ENCODE measurements at regions not wholly inside any gene's neighbourhood (a gene's known extent, or its start where the extent isn't known, plus 50 kb on each side); places are given as distances from the start of the nearest gene placed in this dataset.

- TF ChIP-seq, protein P1, sequence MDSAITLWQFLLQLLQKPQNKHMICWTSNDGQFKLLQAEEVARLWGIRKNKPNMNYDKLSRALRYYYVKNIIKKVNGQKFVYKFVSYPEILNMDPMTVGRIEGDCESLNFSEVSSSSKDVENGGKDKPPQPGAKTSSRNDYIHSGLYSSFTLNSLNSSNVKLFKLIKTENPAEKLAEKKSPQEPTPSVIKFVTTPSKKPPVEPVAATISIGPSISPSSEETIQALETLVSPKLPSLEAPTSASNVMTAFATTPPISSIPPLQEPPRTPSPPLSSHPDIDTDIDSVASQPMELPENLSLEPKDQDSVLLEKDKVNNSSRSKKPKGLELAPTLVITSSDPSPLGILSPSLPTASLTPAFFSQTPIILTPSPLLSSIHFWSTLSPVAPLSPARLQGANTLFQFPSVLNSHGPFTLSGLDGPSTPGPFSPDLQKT (IDR thresholded peaks at IDR 0.05; ENCODE audit: borderline replicate concordance, low read depth, low read length): no peak
- no peak for TF ChIP-seq ZNF701 (tag by site-specific recombination; IDR thresholded peaks at IDR 0.05)
- no peak for TF ChIP-seq TRIM28 (IDR thresholded peaks at IDR 0.05; ENCODE audit: borderline replicate concordance, low read length)
- no peak for TF ChIP-seq ZNF19 (tag by site-specific recombination; IDR thresholded peaks at IDR 0.05; ENCODE audit: low read depth)
- TF ChIP-seq ZNF610 (tag by site-specific recombination; IDR thresholded peaks at IDR 0.05; ENCODE audit: borderline replicate concordance): no peak
Observed at GRCh38 chr1:96995351-96995750, 273.8 kb downstream of the PTBP2 start (continued).

DNA sequence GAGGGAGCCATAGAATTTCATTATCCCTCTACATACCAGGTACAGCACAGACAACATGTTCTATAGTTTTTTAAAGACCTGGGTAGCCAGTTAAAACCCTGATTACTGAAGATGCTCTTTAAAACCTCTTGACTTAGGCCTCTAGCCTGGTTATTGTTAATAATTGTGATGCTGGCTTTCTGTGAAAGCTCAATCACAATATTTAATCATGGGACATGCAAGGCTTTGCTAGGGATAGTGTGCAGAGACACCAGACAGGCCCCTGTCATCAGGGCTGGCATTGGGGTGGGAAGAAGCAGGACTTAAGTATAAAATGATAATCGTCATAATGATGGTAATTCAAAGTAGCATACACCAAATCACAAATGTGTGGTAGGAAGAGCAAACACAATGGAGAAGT is 274.4 kb downstream of the PTBP2 start:
- ChIA-PET CTCF (no interaction called here), POLR2A (no interaction called here)
- no peak for TF ChIP-seq ZNF221 (tag by site-specific recombination; IDR thresholded peaks at IDR 0.05; ENCODE audit: borderline replicate concordance)
- TF ChIP-seq FEZF1 (tag by site-specific recombination; IDR thresholded peaks at IDR 0.05): no peak
- TF ChIP-seq ZNF10 (tag by site-specific recombination; IDR thresholded peaks at IDR 0.05): no peak
- TF ChIP-seq SP7 (tag by site-specific recombination; IDR thresholded peaks at IDR 0.05): no peak
- TF ChIP-seq HOXD13 (CRISPR knock-in tag; IDR thresholded peaks at IDR 0.05; ENCODE audit: borderline replicate concordance): no peak
- TF ChIP-seq ZSCAN18 (tag by site-specific recombination; IDR thresholded peaks at IDR 0.05): no peak
- TF ChIP-seq HOXC10 (CRISPR knock-in tag; IDR thresholded peaks at IDR 0.05): no peak
- TF ChIP-seq SP2 (tag by site-specific recombination; IDR thresholded peaks at IDR 0.05): no peak
- TF ChIP-seq ZNF548 (tag by site-specific recombination; IDR thresholded peaks at IDR 0.05): no peak
- TF ChIP-seq ZNF184 (tag by site-specific recombination; IDR thresholded peaks at IDR 0.05): no peak
- TF ChIP-seq ZBTB1 (tag by site-specific recombination; IDR thresholded peaks at IDR 0.05): no peak
- TF ChIP-seq ZNF426 (tag by site-specific recombination; IDR thresholded peaks at IDR 0.05): no peak
- TF ChIP-seq, protein P2, sequence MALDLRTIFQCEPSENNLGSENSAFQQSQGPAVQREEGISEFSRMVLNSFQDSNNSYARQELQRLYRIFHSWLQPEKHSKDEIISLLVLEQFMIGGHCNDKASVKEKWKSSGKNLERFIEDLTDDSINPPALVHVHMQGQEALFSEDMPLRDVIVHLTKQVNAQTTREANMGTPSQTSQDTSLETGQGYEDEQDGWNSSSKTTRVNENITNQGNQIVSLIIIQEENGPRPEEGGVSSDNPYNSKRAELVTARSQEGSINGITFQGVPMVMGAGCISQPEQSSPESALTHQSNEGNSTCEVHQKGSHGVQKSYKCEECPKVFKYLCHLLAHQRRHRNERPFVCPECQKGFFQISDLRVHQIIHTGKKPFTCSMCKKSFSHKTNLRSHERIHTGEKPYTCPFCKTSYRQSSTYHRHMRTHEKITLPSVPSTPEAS (tag by site-specific recombination; IDR thresholded peaks at IDR 0.05): no peak
- no peak for TF ChIP-seq ZNF112 (tag by site-specific recombination; IDR thresholded peaks at IDR 0.05)
- no peak for TF ChIP-seq BCL11B (tag by site-specific recombination; IDR thresholded peaks at IDR 0.05; ENCODE audit: low read depth)
- TF ChIP-seq ZNF701 (tag by site-specific recombination; IDR thresholded peaks at IDR 0.05): no peak
- TF ChIP-seq ZBTB21 (tag by site-specific recombination; IDR thresholded peaks at IDR 0.05): no peak
- TF ChIP-seq KLF16 (tag by site-specific recombination; IDR thresholded peaks at IDR 0.05): no peak

DNA sequence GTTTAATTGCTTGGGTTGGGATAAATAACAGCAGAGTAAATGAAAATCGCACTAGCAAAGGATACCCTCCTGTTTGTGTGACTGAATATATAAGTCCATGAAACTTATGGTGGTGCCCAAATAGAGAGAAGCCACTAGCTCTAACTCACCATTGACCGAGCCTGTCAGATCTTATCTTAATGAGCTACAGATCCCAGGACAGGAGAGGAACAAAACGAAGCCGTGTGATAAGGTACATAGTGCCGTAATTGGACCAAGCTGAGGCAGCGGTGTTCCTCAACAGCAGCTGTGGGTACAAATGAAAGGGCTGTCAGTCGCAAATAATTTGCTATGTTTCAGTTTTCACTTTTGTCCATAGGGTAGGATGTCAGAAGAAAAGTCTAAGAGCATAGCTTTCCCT is 276.1 kb downstream of the PTBP2 start:
- ChIA-PET CTCF (no interaction called here), POLR2A (no interaction called here)
- no peaks in the 10 kb centered on the region for H3K9me3 ChIP-seq (ENCODE audit: control insufficient read depth, insufficient read depth, low read depth, low read length)
- no peak overlapping the region for H3K4me3 ChIP-seq (ENCODE audit: low read depth, low read length)
- no peaks in the 10 kb centered on the region for H3K4me1 ChIP-seq (ENCODE audit: control insufficient read depth, insufficient read depth, low read length)
- H3K27ac ChIP-seq (ENCODE audit: extremely low read depth, low read depth, low read length): no peak overlapping the region
- H3K36me3 ChIP-seq (ENCODE audit: control insufficient read depth in 2 of 2, insufficient read depth in 1 of 2, low read length in 2 of 2): no peaks in the 10 kb centered on the region
- TF ChIP-seq, protein P1 (IDR thresholded peaks at IDR 0.05; ENCODE audit: borderline replicate concordance, low read depth, low read length): no peak
- no peak for TF ChIP-seq MZF1 (tag by site-specific recombination; IDR thresholded peaks at IDR 0.05; ENCODE audit: borderline replicate concordance)
- no peak for TF ChIP-seq ZXDB (tag by site-specific recombination; IDR thresholded peaks at IDR 0.05)
- TF ChIP-seq ZNF23 (tag by site-specific recombination; IDR thresholded peaks at IDR 0.05; ENCODE audit: borderline replicate concordance): no peak
- TF ChIP-seq, protein P3, sequence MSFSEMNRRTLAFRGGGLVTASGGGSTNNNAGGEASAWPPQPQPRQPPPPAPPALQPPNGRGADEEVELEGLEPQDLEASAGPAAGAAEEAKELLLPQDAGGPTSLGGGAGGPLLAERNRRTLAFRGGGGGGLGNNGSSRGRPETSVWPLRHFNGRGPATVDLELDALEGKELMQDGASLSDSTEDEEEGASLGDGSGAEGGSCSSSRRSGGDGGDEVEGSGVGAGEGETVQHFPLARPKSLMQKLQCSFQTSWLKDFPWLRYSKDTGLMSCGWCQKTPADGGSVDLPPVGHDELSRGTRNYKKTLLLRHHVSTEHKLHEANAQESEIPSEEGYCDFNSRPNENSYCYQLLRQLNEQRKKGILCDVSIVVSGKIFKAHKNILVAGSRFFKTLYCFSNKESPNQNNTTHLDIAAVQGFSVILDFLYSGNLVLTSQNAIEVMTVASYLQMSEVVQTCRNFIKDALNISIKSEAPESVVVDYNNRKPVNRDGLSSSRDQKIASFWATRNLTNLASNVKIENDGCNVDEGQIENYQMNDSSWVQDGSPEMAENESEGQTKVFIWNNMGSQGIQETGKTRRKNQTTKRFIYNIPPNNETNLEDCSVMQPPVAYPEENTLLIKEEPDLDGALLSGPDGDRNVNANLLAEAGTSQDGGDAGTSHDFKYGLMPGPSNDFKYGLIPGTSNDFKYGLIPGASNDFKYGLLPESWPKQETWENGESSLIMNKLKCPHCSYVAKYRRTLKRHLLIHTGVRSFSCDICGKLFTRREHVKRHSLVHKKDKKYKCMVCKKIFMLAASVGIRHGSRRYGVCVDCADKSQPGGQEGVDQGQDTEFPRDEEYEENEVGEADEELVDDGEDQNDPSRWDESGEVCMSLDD (tag by site-specific recombination; IDR thresholded peaks at IDR 0.05): no peak
- TF ChIP-seq ATF2 (tag by site-specific recombination; IDR thresholded peaks at IDR 0.05; ENCODE audit: low read depth): no peak

More for the DNA sequence above, 274.4 kb downstream of the PTBP2 start:
- H3K4me1 ChIP-seq (ENCODE audit: control insufficient read depth, insufficient read depth, low read length): no peaks in the 10 kb centered on the region
- H3K4me3 ChIP-seq (ENCODE audit: low read depth, low read length): no peak overlapping the region
- no peaks in the 10 kb centered on the region for H3K36me3 ChIP-seq (ENCODE audit: control insufficient read depth in 2 of 2, insufficient read depth in 1 of 2, low read length in 2 of 2)
- H3K9me3 ChIP-seq (ENCODE audit: control insufficient read depth, insufficient read depth, low read depth, low read length): no peaks in the 10 kb centered on the region
- no peak overlapping the region for H3K27ac ChIP-seq (ENCODE audit: extremely low read depth, low read depth, low read length)

Data from HEK293 (cell line).